HG03159 (cell line): ENCODE measurements at regions not wholly inside any gene's neighbourhood (a gene's known extent, or its start where the extent isn't known, plus 50 kb on each side); places are given as distances from the start of the nearest gene placed in this dataset.
A peak's percentile ranks its signal among the peaks of the same experiment; 100 is the strongest.
"Not testable (repeated sequence)": the region's sequence is repeated elsewhere in the genome, so short reads cannot be mapped to it uniquely, and the experiment has no call there.

Source experiments
- ATAC-seq: cut with Tn5 transposase; IDR thresholded peaks from one replicate; pipeline ENCODE4 v1.9.1; 2021; ENCODE audit warnings: mild to moderate bottlenecking, moderate library complexity; ENCODE audit not compliant: unreplicated experiment

GRCh38 chr14:40402957-40403356, 970.7 kb upstream of the FBXO33 start:
- no peak for ATAC-seq

GRCh38 chr14:40398981-40399380, 966.7 kb upstream of the FBXO33 start:
- no peak for ATAC-seq

GRCh38 chr14:40394634-40395340, 962.6 kb upstream of the FBXO33 start:
- ATAC-seq, result no peak

- no peak for ATAC-seq
Measured at GRCh38 chr14:40393143-40393542, 960.9 kb upstream of the FBXO33 start.

- ATAC-seq, result peak; percentile 54
Measured at GRCh38 chr14:40386433-40386832, 954.2 kb upstream of the FBXO33 start.

GRCh38 chr14:40374221-40374620, 942.0 kb upstream of the FBXO33 start:
- no peak for ATAC-seq

GRCh38 chr14:40371011-40371410, 938.8 kb upstream of the FBXO33 start:
- ATAC-seq, result no peak

- ATAC-seq, result no peak
Measured at GRCh38 chr14:40368314-40368713, 936.1 kb upstream of the FBXO33 start.

GRCh38 chr14:40367717-40368116, 935.5 kb upstream of the FBXO33 start:
- ATAC-seq, result no peak

- ATAC-seq, result no peak
Measured at GRCh38 chr14:40365305-40365704, 933.1 kb upstream of the FBXO33 start.

- no peak for ATAC-seq
Measured at GRCh38 chr14:40362856-40363255, 930.6 kb upstream of the FBXO33 start.

GRCh38 chr14:40354754-40355153, 922.5 kb upstream of the FBXO33 start:
- no peak for ATAC-seq

- ATAC-seq, result not testable (repeated sequence)
Measured at GRCh38 chr14:40348104-40348503, 915.9 kb upstream of the FBXO33 start.

- ATAC-seq, result no peak
Measured at GRCh38 chr14:40347675-40348074, 915.4 kb upstream of the FBXO33 start.

- ATAC-seq, result no peak
Measured at GRCh38 chr14:40346275-40346674, 914.0 kb upstream of the FBXO33 start.

- ATAC-seq, result no peak
Measured at GRCh38 chr14:40345334-40345733, 913.1 kb upstream of the FBXO33 start.

GRCh38 chr14:40340708-40341107, 908.5 kb upstream of the FBXO33 start:
- no peak for ATAC-seq

- ATAC-seq, result no peak
Measured at GRCh38 chr14:40336846-40337245, 904.6 kb upstream of the FBXO33 start.

GRCh38 chr14:40326519-40326918, 894.3 kb upstream of the FBXO33 start:
- not testable (repeated sequence) for ATAC-seq

- ATAC-seq, result no peak
Measured at GRCh38 chr14:40318211-40318719, 886.0 kb upstream of the FBXO33 start.

- no peak for ATAC-seq
Measured at GRCh38 chr14:40317690-40318089, 885.5 kb upstream of the FBXO33 start.

- no peak for ATAC-seq
Measured at GRCh38 chr14:40312296-40312695, 880.1 kb upstream of the FBXO33 start.

- no peak for ATAC-seq
Measured at GRCh38 chr14:40309124-40309523, 876.9 kb upstream of the FBXO33 start.
